LNCaP clone FGC (cell line): ENCODE measurements at regions not wholly inside any gene's neighbourhood (a gene's known extent, or its start where the extent isn't known, plus 50 kb on each side); places are given as distances from the start of the nearest gene placed in this dataset.

Source experiments
- DNase-seq: peaks from one replicate; pipeline ENCODE4 v3.0.0-alpha.2; 2011; ENCODE audit warnings: low read depth
- H3K4me3 ChIP-seq: 2 replicates; pipeline ENCODE4 v1.5.1; 2011; ENCODE audit warnings: mild to moderate bottlenecking, low read depth, low read length, control low read depth
- TF ChIP-seq, protein P1 (sequence below): IDR thresholded peaks from 2 replicates; pipeline ENCODE4 v1.5.1; 2012; ENCODE audit warnings: mild to moderate bottlenecking; ENCODE audit not compliant: control insufficient read depth, insufficient read depth; ENCODE audit errors: extremely low read depth

DNA sequence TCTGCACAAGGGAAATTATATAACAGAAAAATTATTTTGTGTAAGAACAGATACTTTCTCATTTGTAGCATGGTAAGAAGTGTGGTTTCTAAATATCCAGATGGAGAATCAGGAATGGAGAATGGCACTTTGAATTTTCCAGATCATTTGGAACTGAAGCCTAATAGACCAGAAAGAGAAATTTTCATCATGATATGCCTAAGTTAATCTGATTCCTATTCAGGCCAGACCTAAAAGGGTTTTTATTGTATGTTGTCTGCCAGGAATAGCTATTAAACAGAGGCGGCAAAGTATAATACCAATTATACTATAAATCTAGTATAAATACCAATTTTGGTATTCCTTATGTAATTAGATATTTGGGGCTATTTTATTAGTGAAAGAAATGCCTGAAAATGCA, 382.7 kb upstream of the FAR2 start:
- DNase-seq, result no peak
- TF ChIP-seq, protein P1, sequence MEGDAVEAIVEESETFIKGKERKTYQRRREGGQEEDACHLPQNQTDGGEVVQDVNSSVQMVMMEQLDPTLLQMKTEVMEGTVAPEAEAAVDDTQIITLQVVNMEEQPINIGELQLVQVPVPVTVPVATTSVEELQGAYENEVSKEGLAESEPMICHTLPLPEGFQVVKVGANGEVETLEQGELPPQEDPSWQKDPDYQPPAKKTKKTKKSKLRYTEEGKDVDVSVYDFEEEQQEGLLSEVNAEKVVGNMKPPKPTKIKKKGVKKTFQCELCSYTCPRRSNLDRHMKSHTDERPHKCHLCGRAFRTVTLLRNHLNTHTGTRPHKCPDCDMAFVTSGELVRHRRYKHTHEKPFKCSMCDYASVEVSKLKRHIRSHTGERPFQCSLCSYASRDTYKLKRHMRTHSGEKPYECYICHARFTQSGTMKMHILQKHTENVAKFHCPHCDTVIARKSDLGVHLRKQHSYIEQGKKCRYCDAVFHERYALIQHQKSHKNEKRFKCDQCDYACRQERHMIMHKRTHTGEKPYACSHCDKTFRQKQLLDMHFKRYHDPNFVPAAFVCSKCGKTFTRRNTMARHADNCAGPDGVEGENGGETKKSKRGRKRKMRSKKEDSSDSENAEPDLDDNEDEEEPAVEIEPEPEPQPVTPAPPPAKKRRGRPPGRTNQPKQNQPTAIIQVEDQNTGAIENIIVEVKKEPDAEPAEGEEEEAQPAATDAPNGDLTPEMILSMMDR, result no peak
- no peak overlapping the region for H3K4me3 ChIP-seq

DNA sequence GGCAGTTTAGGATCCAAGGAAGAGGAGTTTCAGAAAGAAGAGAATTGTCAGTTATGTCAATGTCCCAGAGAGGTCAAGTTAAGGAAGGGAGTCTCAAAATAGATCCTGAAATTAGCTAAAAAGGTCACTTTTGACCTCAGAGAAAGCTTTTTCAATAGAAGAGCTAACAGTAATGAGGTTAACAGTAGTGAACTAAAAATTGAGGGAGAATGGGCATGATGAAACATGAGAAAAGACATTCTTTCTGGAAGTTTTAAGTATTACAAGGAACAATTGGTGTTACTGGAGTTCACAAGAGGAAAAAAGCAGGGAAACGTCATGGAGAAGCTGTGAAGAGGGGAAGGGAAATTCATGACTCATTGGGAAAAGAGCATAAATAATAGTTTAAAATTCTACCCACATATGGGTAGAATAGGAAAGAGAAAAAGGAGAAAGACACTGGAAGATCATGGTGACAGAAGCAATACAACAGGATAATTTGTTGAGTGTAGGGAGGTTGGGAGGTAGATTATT, 381.2 kb upstream of the FAR2 start:
- TF ChIP-seq, protein P1, result no peak
- no peak for DNase-seq
- no peak overlapping the region for H3K4me3 ChIP-seq

DNA sequence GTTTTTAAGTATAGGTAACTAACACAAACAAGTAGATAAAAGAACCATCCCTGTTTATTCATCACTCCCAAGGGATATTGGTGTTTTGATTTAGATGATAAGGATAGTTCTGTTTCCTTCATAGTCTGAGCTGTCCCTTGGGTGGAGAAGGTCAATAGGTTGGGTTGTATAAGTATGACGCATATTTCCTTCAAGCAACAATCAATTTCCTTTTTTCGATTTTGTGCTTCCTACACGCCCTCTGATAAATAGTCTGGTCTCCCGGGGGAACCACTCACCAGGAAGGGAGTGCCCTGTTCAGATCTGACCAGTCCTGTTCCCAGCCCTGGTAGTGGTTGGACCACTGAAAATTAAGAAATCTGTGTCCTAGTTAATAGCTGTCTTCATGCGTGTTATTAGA, 378.8 kb upstream of the FAR2 start:
- no peak for DNase-seq
- H3K4me3 ChIP-seq, result no peak overlapping the region
- TF ChIP-seq, protein P1, result no peak

DNA sequence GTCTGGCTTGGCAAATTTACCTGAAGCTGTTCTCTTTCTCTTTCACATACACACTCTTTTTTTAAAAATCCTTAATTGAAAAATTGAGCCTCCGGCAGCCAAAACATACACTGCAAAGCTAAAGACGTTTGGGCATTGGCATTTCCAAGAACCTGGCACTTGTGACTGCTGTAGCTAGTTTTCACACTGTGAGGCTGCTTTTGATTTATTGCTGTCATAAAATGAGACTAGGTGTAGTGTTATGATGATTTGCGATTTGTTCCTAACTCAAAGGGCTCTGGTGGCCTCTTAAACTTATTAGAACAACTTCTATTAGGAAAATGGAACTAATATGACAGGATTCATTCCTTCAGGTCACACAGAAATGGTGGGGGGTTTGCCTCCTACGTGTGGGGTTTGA, 377.1 kb upstream of the FAR2 start:
- peak; percentile 2 for DNase-seq
- TF ChIP-seq, protein P1, result no peak
- H3K4me3 ChIP-seq, result no peak overlapping the region

DNA sequence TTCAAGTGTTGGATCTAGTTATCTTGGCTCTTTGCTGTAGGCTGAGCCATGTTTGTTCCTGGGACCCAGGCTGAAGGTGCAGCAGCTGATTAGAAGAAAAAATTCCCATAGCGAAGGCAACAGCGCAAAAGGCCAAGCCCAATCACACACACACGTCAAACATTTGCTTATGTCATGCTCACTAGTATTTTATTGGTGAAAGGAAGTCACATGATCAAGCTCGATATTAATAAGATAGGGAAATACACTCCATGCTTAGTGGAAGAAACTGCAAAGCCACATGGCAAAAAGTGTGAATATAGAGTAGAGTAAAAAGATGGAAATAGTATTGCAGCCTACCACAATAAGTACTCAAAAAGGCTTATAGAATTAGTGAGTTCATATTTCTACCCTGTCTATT, 373.5 kb upstream of the FAR2 start:
- DNase-seq, result no peak

DNA sequence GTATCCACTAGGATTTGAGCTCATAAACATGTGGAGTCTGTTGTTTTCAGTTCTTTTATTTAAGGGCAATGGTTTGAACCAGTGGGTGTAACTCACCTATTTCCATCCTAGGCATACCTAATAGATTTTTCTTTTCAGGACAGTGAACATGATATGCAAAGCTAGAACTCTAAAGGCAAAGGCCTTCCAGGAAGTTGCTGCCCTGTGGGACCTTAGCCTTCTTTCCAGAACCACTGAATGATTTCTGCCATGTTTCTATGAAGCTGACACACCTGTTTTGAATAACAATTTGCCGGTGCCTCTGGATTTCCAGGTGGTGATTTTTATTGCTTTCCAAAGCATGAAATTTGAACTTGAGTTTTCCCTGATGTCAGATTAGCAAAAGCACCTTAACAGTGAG, 372.9 kb upstream of the FAR2 start:
- no peak for DNase-seq
- H3K4me3 ChIP-seq, result no peak overlapping the region
- TF ChIP-seq, protein P1, result no peak

More for the DNA sequence above, 373.5 kb upstream of the FAR2 start:
- H3K4me3 ChIP-seq, result no peak overlapping the region
- TF ChIP-seq, protein P1, result no peak

DNA sequence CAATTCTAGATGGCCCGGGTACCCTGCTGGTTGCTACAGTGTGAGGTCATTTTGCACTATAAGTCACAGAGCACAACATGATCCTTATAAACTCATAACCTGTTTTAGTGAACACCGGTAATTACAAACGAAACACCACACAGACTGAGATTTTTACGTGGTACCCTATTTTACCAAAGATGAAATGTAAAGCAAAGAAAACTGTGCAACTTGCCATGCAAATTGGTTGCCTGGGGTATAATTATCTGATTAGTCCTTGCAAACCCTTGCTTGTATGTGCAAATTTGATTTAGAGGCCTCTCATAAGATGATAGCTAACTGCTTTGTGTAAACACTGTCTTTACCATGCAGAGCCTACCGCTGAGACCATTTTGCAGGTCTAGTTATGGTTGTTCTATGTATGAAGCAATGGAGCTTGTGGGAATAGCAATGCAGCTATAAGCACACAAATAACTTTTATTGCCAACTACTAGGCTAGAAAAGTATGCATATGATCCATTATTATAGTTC, 372.1 kb upstream of the FAR2 start:
- TF ChIP-seq, protein P1, result no peak
- DNase-seq, result no peak
- no peak overlapping the region for H3K4me3 ChIP-seq
